IMR-90 (cell line): ENCODE measurements at regions not wholly inside any gene's neighbourhood (a gene's known extent, or its start where the extent isn't known, plus 50 kb on each side); places are given as distances from the start of the nearest gene placed in this dataset.

ENCODE experiments used
- ATAC-seq: fragments of 200-7000 bp; cut with Tn5 transposase; 2 replicates; pipeline ENCODE4 v1.9.1; 2020; ENCODE audit warnings: low read depth, mild to moderate bottlenecking, moderate library complexity
- BruUV-seq: library from RNA; stranded (reverse); fragments of 400-500 nt; replicated peaks from 2 replicates; lab custom pipeline; 2021; lab: Mats Ljungman, UMichigan
- CTCF ChIA-PET: fragments of 300-600 bp; formaldehyde crosslinking; extraction: SDS; loops from one replicate; lab custom pipeline; 2021; ENCODE audit warnings: antibody characterized with exemption; lab: Yijun Ruan, JAX
- POLR2A ChIA-PET: fragments of 300-600 bp; sonication (Branson Sonifier 250); formaldehyde crosslinking; loops from one replicate; lab custom pipeline; 2022; ENCODE audit warnings: antibody characterized with exemption; ENCODE audit not compliant: unreplicated experiment; lab: Charles Lee
- DNase-seq: peaks from one replicate; pipeline ENCODE4 v3.0.0; 2013
- H2AFZ ChIP-seq: replicated peaks from 2 replicates; pipeline ENCODE3; 2013; ENCODE audit warnings: low read length, mild to moderate bottlenecking; ENCODE audit not compliant: poor library complexity
- H2AK5ac ChIP-seq: 2 replicates; pipeline ENCODE4 v1.6.1; 2013; ENCODE audit warnings: low read depth, low read length, inconsistent platforms
- H2AK9ac ChIP-seq: replicated peaks from 2 replicates; pipeline ENCODE3; 2013; ENCODE audit warnings: mild to moderate bottlenecking, low read depth, low read length, moderate library complexity; ENCODE audit not compliant: poor library complexity
- H2BK120ac ChIP-seq: 2 replicates; pipeline ENCODE4 v1.6.1; 2013; ENCODE audit warnings: low read depth, low read length, inconsistent platforms
- H2BK15ac ChIP-seq: 3 replicates; pipeline ENCODE4 v1.6.1; 2013; ENCODE audit warnings: low read depth, low read length, inconsistent platforms
- H2BK20ac ChIP-seq: 2 replicates; pipeline ENCODE4 v1.6.1; 2013; ENCODE audit warnings: low read depth, mild to moderate bottlenecking, inconsistent platforms, low read length, moderate library complexity
- H2BK5ac ChIP-seq: 2 replicates; pipeline ENCODE4 v1.6.1; 2013; ENCODE audit warnings: mild to moderate bottlenecking, low read depth, low read length, inconsistent platforms; ENCODE audit not compliant: poor library complexity, severe bottlenecking
- H3K14ac ChIP-seq: replicated peaks from 2 replicates; pipeline ENCODE4 v1.6.1; 2013; ENCODE audit warnings: low read depth, low read length, inconsistent platforms
- H3K18ac ChIP-seq: 2 replicates; pipeline ENCODE4 v1.6.1; 2013; ENCODE audit warnings: low read depth, low read length, control low read depth
- H3K23ac ChIP-seq: 2 replicates; pipeline ENCODE4 v1.6.1; 2013; ENCODE audit warnings: low read depth, low read length, inconsistent platforms
- H3K27ac ChIP-seq: 2 replicates; pipeline ENCODE4 v1.5.1; 2013; ENCODE audit warnings: mild to moderate bottlenecking, control low read depth, low read length; ENCODE audit not compliant: insufficient read depth
- H3K27me3 ChIP-seq: 2 replicates; pipeline ENCODE4 v1.6.1; 2013; ENCODE audit warnings: low read length; ENCODE audit not compliant: control insufficient read depth, insufficient read depth
- H3K36me3 ChIP-seq: 2 replicates; pipeline ENCODE4 v1.6.1; 2013; ENCODE audit warnings: low read length, mixed read lengths; ENCODE audit not compliant: control insufficient read depth, insufficient read depth
- H3K4ac ChIP-seq: 2 replicates; pipeline ENCODE4 v1.6.1; 2013; ENCODE audit warnings: low read depth, low read length, inconsistent platforms
- H3K4me1 ChIP-seq: 2 replicates; pipeline ENCODE4 v1.6.1; 2013; ENCODE audit warnings: low read length, mixed read lengths; ENCODE audit not compliant: control insufficient read depth, insufficient read depth
- H3K4me2 ChIP-seq: 2 replicates; pipeline ENCODE4 v1.6.1; 2013; ENCODE audit warnings: low read depth, mild to moderate bottlenecking, control low read depth, low read length, moderate library complexity
- H3K4me3 ChIP-seq: 2 replicates; pipeline ENCODE4 v1.5.1; 2013; ENCODE audit warnings: low read depth, mild to moderate bottlenecking, control low read depth, low read length, moderate library complexity; ENCODE audit not compliant: insufficient read depth
- H3K56ac ChIP-seq: 2 replicates; pipeline ENCODE4 v1.6.1; 2013; ENCODE audit warnings: low read length, inconsistent platforms; ENCODE audit not compliant: insufficient read depth; ENCODE audit errors: extremely low read depth
- H3K79me1 ChIP-seq, 2 experiments: 2 replicates each; pipeline ENCODE4 v1.6.1; 2013; ENCODE audit warnings: low read length in 2 of 2, inconsistent platforms in 1 of 2, low read depth in 1 of 2
- H3K9ac ChIP-seq: 2 replicates; pipeline ENCODE4 v1.6.1; 2013; ENCODE audit warnings: low read depth, low read length, control low read depth
- H3K9me1 ChIP-seq: 2 replicates; pipeline ENCODE4 v1.6.1; 2013; ENCODE audit warnings: low read length, inconsistent platforms; ENCODE audit not compliant: insufficient read depth
- H3K9me3 ChIP-seq: 2 replicates; pipeline ENCODE4 v1.6.1; 2013; ENCODE audit warnings: low read length; ENCODE audit not compliant: control insufficient read depth, insufficient read depth
- H4K20me1 ChIP-seq: 2 replicates; pipeline ENCODE4 v1.6.1; 2013; ENCODE audit warnings: low read length, inconsistent platforms; ENCODE audit not compliant: insufficient read depth
- H4K5ac ChIP-seq: 2 replicates; pipeline ENCODE4 v1.6.1; 2013; ENCODE audit warnings: mild to moderate bottlenecking, low read depth, low read length, control low read depth
- H4K8ac ChIP-seq, 2 experiments: 2 replicates each; pipeline ENCODE4 v1.6.1; 2013; ENCODE audit warnings: low read depth in 2 of 2, low read length in 2 of 2, control low read depth in 1 of 2, inconsistent platforms in 1 of 2
- H4K91ac ChIP-seq: 2 replicates; pipeline ENCODE4 v1.6.1; 2013; ENCODE audit warnings: low read depth, low read length, inconsistent platforms; ENCODE audit not compliant: insufficient read depth
- BHLHE40 ChIP-seq: fragments of 150-350 bp; IDR thresholded peaks from 2 replicates; pipeline ENCODE4 v1.6.1; 2016; ENCODE audit warnings: mild to moderate bottlenecking, low read depth, low read length
- CEBPB ChIP-seq: IDR thresholded peaks from 2 replicates; pipeline ENCODE4 v1.6.1; 2012; ENCODE audit warnings: low read depth, low read length, improper control_type of control experiment
- CHD1 ChIP-seq: IDR thresholded peaks from 2 replicates; pipeline ENCODE4 v1.6.1; 2012; ENCODE audit warnings: low read depth, low read length, improper control_type of control experiment
- MAFK ChIP-seq: IDR thresholded peaks from 2 replicates; pipeline ENCODE4 v1.6.1; 2012; ENCODE audit warnings: low read depth, low read length, improper control_type of control experiment
- MXI1 ChIP-seq: IDR thresholded peaks from 2 replicates; pipeline ENCODE4 v1.6.1; 2012; ENCODE audit warnings: low read depth, mild to moderate bottlenecking, low read length, moderate library complexity, borderline replicate concordance
- POLR2A ChIP-seq: IDR thresholded peaks from 2 replicates; pipeline ENCODE4 v1.6.1; 2012; ENCODE audit warnings: mild to moderate bottlenecking, low read depth, low read length
- RAD21 ChIP-seq: IDR thresholded peaks from 2 replicates; pipeline ENCODE4 v1.6.1; 2012; ENCODE audit warnings: low read length, improper control_type of control experiment
- RFX5 ChIP-seq: IDR thresholded peaks from 2 replicates; pipeline ENCODE4 v1.8.0; 2012; ENCODE audit warnings: low read depth, mild to moderate bottlenecking, low read length, moderate library complexity
- WGBS, 2 experiments: methylation state at CpG; one replicate each; pipeline versions ENCODE4 v1.1.5 to v1.1.7; 2013; ENCODE audit warnings: missing lambda C conversion rate in 2 of 2; ENCODE audit not compliant: insufficient read length in 1 of 2; ENCODE audit errors: extremely low coverage in 2 of 2; 5-methylcytosine and 5-hydroxymethylcytosine counted together
- dilution Hi-C: fragments of 300-500 bp; cut with HindIII; formaldehyde crosslinking; loops from one replicate; pipeline ENCODE4 v1.14.3; 2018; ENCODE audit warnings: low sequenced_read_pairs; ENCODE audit not compliant: unreplicated experiment
- in situ Hi-C: fragments of 300-500 bp; cut with MboI; formaldehyde crosslinking; loops from 3 replicates; pipeline ENCODE4 v1.14.3; 2019; ENCODE audit warnings: low sequenced_read_pairs, inconsistent platforms, mixed read lengths
- intact Hi-C: fragments of 100-400 bp; cut with micrococcal nuclease; formaldehyde crosslinking; loops from 2 replicates; pipeline ENCODE4 v1.10.0; 2022

DNA sequence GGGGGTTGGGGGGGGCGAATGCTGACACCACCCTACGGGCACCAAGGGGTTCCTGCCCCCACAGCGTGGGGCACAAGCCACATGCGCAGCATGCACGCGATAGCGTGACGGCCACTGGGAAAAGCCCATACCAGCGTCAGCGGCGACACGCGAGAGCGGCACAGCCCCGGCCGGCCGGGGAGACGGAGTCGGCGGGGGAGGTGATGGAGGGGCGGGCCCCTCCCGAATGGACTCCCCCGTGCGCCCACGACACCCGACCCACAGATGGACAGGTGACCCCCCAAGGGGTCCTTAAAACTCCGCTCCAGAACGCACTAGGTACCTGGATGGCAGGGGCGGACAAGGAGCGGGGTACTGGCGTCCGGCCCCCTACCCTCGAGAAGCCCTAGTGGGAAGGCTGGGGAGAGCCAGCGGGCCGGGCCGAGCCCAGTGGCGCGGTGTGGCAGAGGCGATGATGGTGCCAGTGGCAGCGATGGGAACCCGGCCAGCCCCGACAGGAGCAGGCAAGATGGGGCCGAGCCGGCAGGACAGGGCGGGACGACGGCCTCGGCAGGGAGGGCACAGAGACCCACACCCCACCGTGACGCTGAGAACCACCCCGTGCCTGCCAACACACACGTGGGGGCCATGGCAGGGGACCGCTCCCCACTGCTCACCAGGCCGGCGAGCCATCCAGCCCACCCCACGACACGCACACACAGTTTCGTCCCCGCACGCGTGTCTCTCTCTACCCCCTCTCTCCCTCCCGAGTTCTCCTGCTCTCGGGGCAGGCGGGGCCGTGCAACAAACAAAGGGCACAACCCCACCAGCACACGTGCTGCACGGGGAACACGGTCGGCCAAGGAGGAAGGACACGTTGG, 1959.8 kb upstream of the DEFB115 start:
- no peak overlapping the region for H4K5ac ChIP-seq
- no peak overlapping the region for H4K91ac ChIP-seq
- intact Hi-C loops (no loop called here), in situ Hi-C loops (no loop called here), dilution Hi-C loops (no loop called here)
- H3K4me2 ChIP-seq = no peak overlapping the region
- peaks cover 43% of the 10 kb centered on the region for H3K9me3 ChIP-seq
- no peak overlapping the region for H3K18ac ChIP-seq
- H3K56ac ChIP-seq = no peak overlapping the region
- no peak overlapping the region for H2BK20ac ChIP-seq
- no peak overlapping the region for H2BK15ac ChIP-seq
- no peak overlapping the region for H2BK5ac ChIP-seq
- no peaks in the 10 kb centered on the region for H3K4me1 ChIP-seq
- H4K8ac ChIP-seq = no peak overlapping the region
- H4K20me1 ChIP-seq = no peaks in the 10 kb centered on the region
- H2AK9ac ChIP-seq = no peak overlapping the region
- no peak overlapping the region for H3K23ac ChIP-seq
- H3K4me3 ChIP-seq = no peak overlapping the region
- no peaks in the 10 kb centered on the region for H3K79me1 ChIP-seq
- CTCF ChIA-PET = no interaction called here
- BruUV-seq = no TSS peak
- no peak overlapping the region for H3K27ac ChIP-seq
- WGBS, 2 experiments = 80% methylated on average over 48 of the region's 70 CpGs; no CpG with 5 or more reads in 1 of the 2 experiments
- no peak overlapping the region for H2BK120ac ChIP-seq
- no peak overlapping the region for H2AK5ac ChIP-seq
- no peak overlapping the region for H3K4ac ChIP-seq
- POLR2A ChIA-PET = no interaction called here
- ATAC-seq (no peak), DNase-seq (no peak)
- no peaks in the 10 kb centered on the region for H3K27me3 ChIP-seq
- H2AFZ ChIP-seq = no peak overlapping the region
- no peaks in the 10 kb centered on the region for H3K36me3 ChIP-seq
- H3K14ac ChIP-seq = no peak overlapping the region
- TF ChIP-seq MAFK (no peak), CEBPB (no peak), POLR2A (no peak), BHLHE40 (no peak), RFX5 (no peak), RAD21 (no peak), CHD1 (no peak), MXI1 (no peak)
- H3K9ac ChIP-seq = no peak overlapping the region
- H3K9me1 ChIP-seq = no peaks in the 10 kb centered on the region
